NCI-H2029 treated with DMSO at 0.1 percent for 48 hours (cell line): ENCODE measurements at regions not wholly inside any gene's neighbourhood (a gene's known extent, or its start where the extent isn't known, plus 50 kb on each side); places are given as distances from the start of the nearest gene placed in this dataset.
A peak's percentile ranks its signal among the peaks of the same experiment; 100 is the strongest.
"Not testable (repeated sequence)": the region's sequence is repeated elsewhere in the genome, so short reads cannot be mapped to it uniquely, and the experiment has no call there.

Experiments
- DNase-seq: peaks from one replicate; lab custom pipeline; 2025; lab: John Stamatoyannopoulos, UW

DNA sequence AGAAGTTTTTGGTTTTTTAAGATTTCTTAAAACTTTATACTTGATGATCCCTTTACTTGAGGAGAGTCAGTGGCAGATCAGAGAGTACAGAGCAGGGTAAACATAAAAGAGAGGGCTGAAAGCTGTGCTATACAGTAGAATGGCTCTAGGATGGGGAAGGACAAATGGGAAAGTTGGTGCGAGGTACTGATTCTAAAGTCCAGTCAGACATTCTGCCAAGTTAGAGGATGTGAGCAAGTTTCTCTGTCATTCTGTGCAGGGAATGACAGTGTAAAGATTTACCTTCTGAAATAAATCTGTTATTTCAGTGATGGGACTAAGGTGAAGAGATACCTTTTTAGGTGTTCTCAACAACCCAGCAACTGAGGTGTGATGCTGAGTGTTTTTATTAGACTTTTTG, 100.1 kb upstream of the GBE1 start:
- no peak for DNase-seq

DNA sequence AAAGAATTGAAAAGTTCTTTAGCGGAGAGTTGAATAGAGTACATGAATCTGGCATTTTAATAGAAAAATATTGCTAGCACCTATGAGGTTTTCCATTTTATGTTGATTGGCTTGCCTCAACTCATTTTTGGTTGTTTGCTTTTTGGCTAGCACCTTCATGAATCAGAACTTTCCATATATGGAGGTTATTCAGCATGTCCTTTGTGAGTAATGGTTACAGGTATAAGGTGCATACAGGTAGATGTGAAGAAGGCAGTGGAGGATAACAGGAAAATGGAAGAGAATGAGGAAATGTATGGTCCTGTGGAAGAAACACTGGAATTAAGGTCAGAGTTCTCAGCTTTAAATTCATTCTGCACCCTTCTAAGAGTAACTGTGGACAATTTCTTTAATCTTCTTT, 98.1 kb upstream of the GBE1 start:
- DNase-seq: no peak

DNA sequence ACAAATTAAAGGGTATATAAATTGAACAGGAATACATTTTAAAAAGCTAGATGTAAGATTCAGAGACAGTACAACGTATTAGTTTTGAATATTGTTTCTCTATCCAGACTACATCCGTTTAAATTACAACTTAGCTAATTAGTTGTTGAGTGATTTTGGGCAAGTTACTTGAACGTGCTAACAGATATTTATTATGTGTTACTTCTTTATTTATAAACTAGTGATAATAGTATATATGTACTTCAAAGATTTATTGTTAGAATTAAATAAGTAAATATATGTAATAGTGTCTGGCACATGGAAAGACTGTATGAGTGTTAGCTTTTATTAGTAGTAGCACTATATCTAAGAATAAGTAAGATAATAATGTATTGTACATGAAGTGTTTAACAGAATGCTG, 92.0 kb upstream of the GBE1 start:
- DNase-seq: no peak

DNA sequence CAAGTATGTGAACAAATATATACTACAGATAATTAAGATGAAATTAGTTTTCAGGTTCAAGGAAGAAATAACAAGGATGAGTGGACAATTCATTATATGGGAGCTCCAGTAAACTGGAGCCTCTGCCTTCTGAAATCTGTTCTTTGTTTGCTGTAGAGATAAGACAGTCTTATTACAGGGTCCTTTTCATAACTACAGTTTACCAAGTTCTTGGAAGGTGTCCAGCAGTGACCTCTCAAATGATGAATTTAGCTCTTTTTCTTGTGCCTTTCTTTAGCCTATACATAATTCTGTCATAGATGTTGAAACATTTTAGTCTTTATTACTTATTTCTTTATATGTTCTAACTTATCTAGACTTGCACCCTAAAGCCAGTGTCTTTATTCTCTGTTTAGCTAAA, 89.7 kb upstream of the GBE1 start:
- no peak for DNase-seq

DNA sequence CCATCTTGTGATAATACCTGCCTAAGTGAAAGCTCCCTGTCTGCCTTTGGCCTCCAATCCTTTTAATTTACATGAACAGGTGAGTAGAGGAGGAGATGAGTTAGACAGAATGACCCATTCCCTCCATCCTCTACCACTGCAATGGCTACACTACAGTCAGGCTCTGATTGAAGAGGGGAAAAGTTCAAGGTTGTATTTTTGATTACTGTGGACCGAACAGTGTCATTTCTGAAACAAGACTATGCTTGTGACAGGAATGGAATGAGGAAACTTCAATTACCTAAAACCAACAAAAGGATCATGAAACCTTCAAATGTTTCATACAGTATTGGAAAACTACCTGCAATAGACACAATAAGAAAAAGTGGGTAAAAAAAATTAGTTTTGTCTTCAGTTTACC, 85.5 kb upstream of the GBE1 start:
- DNase-seq: no peak

DNA sequence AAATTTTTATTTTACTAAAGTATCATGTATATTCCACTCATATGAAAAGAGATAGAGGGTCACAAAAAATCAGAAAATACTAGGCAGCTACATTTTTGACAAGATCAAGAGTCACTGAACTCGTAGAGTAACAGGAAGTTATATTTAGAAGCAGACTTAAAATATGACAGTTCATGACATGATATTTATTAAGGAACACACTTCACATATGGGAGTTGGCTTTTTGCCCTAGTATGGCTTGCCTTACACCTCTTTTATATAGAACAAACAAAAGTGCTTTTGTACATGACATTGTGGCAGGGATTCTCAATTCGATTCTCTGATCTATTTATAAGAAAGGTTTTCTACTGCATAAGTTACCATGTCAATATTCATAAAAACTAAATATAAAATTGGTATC, 80.1 kb upstream of the GBE1 start:
- peak; percentile 9 for DNase-seq

DNA sequence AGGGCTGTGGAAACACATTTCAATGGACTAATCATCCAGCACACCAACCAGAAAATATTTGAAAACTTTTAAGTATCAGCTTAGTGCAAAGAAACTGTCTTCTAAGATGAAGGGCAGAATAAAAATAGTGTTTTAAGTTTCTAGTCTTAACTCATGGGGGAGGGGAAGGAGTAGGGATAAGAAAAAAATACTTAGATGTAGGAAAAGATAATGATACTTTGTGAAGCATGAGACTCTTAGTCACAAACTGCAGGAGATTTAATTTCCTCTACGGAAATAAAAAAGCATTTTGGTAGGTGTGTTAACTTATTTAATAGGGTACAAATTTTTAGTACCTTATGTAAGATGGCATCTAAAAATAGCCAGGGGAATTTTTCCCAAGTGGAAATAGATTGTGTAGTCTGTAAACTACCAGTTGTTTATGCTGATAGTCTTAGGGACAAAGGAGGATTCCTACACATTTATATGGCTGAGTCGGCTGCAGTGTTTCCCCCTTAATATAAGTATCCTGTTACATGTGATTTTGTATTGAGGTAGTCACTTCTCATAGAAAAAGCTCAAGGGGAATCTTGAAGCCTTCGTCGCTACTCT, 78.2 kb upstream of the GBE1 start:
- DNase-seq: no peak

DNA sequence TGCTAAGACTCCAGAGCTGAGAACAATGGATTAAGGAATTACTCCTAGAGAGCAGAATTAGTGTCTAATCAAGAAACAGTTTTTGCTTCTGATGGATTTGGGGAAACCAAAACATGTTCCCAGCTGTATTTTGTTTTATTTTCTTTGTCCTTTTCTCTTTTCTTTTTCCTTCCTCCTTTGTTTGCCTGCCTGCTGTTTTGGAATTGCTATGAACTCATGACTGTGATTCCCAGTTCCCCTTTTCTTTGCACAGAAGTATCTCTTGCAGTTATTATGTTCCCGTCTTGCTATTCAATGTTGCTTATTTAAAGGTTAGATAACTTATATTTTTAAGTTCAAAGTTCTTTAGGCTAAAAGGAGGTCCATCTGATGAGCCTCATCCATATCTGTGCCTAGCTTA, 77.0 kb upstream of the GBE1 start:
- DNase-seq: no peak

DNA sequence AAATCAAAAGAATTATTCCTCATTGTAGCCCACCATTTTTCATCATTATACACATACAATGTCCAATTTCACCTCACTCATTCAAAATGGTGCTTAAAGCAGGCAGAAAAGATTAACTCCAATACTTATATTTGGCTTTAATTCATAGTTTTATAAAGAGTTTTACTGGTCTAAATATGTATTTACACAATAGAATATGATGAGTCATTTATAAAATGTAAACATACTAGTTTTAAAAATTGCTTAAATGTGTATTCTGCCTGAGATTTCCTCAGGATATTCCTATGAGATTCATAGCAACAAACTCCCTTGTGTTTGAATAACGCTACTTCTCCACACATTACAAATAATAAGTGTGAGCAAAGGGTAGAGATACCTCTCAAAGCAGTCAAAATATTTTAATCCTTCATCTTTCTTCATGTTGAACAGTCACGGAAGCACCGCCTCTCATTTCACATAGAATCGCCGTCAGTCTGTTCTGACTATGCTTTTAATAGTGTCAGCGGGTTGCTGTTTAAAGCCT, 75.7 kb upstream of the GBE1 start:
- DNase-seq: no peak

DNA sequence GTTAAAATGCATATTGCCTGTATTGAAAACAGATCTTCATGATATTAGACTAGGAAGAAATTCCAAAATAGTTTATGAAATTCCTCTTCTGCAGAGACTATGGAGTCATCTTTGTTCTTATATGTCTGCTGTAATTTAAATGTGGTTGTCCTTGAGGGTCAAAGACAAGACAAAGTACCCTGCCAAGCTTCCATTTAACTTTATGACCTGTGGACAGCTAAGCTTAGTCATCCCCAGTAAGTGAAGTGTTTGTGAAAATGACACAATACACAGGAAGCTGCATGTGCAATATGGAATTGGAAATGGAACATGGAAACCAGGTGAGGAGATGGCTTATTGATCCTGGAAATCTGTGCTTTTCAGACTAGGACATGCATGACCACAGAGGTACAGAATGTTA, 68.5 kb upstream of the GBE1 start:
- DNase-seq: no peak

DNA sequence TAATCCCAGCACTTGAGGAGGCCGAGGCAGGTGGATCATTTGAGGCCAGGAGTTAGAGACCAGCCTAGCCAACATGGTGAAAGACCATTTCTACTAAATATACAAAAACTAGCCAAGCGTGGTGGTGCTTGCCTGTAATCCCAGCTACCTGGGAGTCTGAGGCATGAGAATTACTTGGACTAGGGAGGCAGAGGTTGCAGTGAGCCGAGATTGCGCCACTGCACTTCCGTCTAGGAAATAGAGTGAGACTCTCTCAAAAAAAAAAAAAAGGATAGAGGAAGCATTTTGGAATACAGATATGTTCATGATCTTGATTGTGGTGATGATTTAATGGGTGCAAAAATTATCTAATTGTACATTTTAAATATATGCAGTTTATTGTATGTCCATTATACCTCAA, 67.8 kb upstream of the GBE1 start:
- DNase-seq: not testable (repeated sequence)

DNA sequence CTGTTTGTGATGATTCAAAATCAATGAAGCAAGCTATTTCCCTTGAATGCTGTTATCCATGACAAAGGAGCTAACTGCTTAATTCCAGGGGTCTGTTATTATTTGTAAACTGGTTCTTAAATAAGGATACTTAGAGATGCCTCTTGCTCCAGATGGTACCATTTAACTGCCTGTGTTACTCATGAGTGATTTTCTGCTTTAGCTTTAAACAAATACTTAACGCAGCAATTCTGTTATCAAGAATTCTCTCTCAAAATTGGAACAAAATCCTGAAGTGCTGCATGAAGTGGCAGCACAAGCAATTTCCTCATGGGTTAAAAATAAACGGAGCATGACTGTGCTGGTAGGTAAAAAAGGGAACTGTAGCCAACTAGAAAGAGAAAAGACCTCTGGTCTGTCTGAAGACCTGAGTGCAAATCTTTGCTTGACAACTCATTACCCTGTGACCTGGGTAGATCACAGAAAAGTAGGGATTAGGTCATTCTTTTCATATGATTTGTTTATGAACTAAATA, 62.5 kb upstream of the GBE1 start:
- peak; percentile 67 for DNase-seq

DNA sequence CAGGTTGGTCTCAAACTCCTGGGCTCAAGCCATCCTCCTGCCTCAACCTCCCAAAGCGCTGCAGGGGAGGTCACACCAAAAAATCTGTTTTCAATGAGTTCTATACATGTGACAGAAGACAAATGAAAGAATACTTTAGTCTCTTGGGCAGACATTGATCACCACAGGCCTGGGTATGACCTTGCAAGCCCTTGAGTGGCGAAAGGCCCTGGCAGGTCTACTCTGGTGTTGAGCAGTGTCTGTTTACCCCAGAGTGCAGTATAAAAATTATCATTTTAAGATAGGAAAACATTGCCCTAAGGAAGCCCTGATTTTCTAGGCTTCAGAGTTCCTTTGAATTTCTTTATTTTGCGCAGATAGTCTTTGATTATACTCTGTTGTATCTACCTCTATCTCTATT, 61.6 kb upstream of the GBE1 start:
- no peak for DNase-seq

DNA sequence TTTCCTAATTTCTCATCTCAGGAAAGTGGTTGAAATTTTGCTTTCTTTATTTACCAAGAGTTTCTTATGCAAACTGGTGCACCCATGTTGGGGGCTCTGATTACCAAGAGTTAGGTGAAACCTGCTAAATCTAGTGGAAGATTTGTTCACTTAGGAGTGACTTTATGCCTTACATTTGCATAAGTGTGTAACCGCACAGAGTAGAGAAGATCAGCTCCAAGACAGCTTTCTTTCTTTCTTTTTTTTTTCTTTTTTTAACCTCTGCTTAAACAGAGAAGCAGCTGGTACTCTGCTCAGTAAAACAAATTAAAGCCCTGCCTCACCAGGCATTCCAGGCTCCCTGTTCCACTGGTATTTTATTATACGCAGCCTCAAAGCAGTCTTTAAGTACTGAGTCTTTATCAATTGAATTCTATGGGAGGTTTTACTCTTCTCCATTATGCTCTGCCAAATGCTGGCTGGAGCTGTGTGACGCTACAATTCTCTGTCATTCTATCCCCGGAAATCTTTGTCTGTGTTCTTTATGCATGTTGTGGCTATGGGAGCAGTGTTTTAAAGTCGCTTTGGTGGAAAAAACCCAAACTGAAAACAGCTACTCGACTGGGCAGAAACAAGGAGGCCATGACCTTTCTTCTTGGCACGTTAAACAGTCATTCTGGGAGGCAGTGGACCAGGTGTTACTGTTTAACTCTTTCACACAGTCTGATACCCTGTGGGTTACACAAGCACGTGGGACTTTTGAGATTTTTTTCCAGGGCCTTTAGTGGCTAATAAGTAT, 55.2 kb upstream of the GBE1 start:
- DNase-seq: no peak

DNA sequence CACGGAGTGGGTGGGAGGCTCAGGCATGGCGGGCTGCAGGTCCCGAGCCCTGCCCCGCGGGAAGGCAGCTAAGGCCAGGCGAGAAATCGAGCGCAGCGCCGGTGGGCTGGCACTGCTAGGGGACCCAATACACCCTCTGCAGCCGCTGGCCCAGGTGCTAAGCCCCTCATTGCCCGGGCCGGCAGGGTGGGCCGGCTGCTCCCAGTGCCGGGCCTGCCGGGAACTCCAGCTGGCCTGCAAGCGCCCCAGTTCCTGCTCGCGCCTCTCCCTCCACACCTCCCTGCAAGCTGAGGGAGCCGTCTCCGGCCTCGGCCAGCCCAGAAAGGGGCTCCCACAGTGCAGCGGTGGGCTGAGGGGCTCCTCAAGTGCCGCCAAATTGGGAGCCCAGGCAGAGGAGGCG, 50.7 kb upstream of the GBE1 start:
- DNase-seq: not testable (repeated sequence)
